Aorta (tissue), 5 donors: ENCODE measurements at regions not wholly inside any gene's neighbourhood (a gene's known extent, or its start where the extent isn't known, plus 50 kb on each side); places are given as distances from the start of the nearest gene placed in this dataset.
A peak's percentile ranks its signal among the peaks of the same experiment; 100 is the strongest.
"Not testable (repeated sequence)": the region's sequence is repeated elsewhere in the genome, so short reads cannot be mapped to it uniquely, and the experiment has no call there.

Source experiments
- ATAC-seq: fragments of 200-7000 bp; cut with Tn5 transposase; one replicate; pipeline ENCODE4 v1.9.1; 2022; ENCODE audit warnings: moderate library complexity; ENCODE audit not compliant: low FRiP score
- DNase-seq, 2 donors: peaks; one replicate each; pipeline ENCODE4 v3.0.0-alpha.2; 2020
- H3K27ac ChIP-seq, 2 donors: one replicate each; pipeline ENCODE4 v1.5.1; 2013; ENCODE audit warnings: low read length in 2 of 2, mild to moderate bottlenecking in 2 of 2, moderate library complexity in 2 of 2, control low read depth in 1 of 2, inconsistent platforms in 1 of 2, low read depth in 1 of 2
- H3K27me3 ChIP-seq, 2 donors: one replicate each; pipeline ENCODE4 v1.6.1; 2013; ENCODE audit warnings: control low read depth in 1 of 2, low read length in 1 of 2, mild to moderate bottlenecking in 1 of 2, moderate library complexity in 1 of 2; ENCODE audit not compliant: insufficient read depth in 2 of 2, control insufficient read depth in 1 of 2
- H3K36me3 ChIP-seq, 2 donors: one replicate each; pipeline ENCODE4 v1.6.1; 2013; ENCODE audit warnings: control low read depth in 1 of 2, low read length in 1 of 2, mild to moderate bottlenecking in 1 of 2; ENCODE audit not compliant: insufficient read depth in 2 of 2, control insufficient read depth in 1 of 2
- H3K4me1 ChIP-seq, 2 donors: one replicate each; pipeline ENCODE4 v1.6.1; 2013; ENCODE audit warnings: low read length in 2 of 2, control low read depth in 1 of 2, mild to moderate bottlenecking in 1 of 2, moderate library complexity in 1 of 2; ENCODE audit not compliant: insufficient read depth in 2 of 2, control insufficient read depth in 1 of 2
- H3K4me3 ChIP-seq, 2 donors: one replicate each; pipeline ENCODE4 v1.5.1; 2013; ENCODE audit warnings: low read length in 2 of 2, control low read depth in 1 of 2, mild to moderate bottlenecking in 1 of 2
- H3K9me3 ChIP-seq: one replicate; pipeline ENCODE4 v1.6.1; 2013; ENCODE audit warnings: mild to moderate bottlenecking, low read length; ENCODE audit not compliant: control insufficient read depth
- WGBS, 2 donors: extraction: QIAGEN DNeasy Blood & Tissue Kit; methylation state at CpG; one replicate each; pipeline ENCODE4 v1.1.7; 2013; 5-methylcytosine and 5-hydroxymethylcytosine counted together
- intact Hi-C, 2 donors: fragments of 100-400 bp; cut with DNase I; formaldehyde crosslinking; loops; one replicate each; pipeline versions ENCODE4 v1.14.2 to v1.15.0; 2022
- donor health status: healthy with polysubstance abuse.
- donor health status: Bipolar disorder and iron deficiency.
- donor health status: DM: no; HTN: no; CAD: no.
- donor health status: DM: no; HTN: no; CAD: no.
- donor health status: DM: yes; HTN: yes; CAD: no.

GRCh38 chr9:42931045-42931444, 747.6 kb downstream of the SPATA31A6 start:
- H3K4me3 ChIP-seq, H3K27ac ChIP-seq, DNase-seq, H3K27me3 ChIP-seq, intact Hi-C loops, ATAC-seq, H3K4me1 ChIP-seq, H3K9me3 ChIP-seq, H3K36me3 ChIP-seq: not testable (repeated sequence)
- 67 to 68% methylated on average over 4 to 5 of the region's 5 CpGs for WGBS, 2 donors

- H3K9me3 ChIP-seq, H3K27ac ChIP-seq, DNase-seq, H3K27me3 ChIP-seq, H3K4me1 ChIP-seq, ATAC-seq, H3K4me3 ChIP-seq, intact Hi-C loops, H3K36me3 ChIP-seq: not testable (repeated sequence)
- WGBS, 2 donors = 28 to 34% methylated on average over 2 of the region's 2 CpGs
These were observed 754.2 kb downstream of the SPATA31A6 start for GRCh38 chr9:42937583-42938235.

GRCh38 chr9:42947050-42947449, 763.6 kb downstream of the SPATA31A6 start:
- 72 to 78% methylated on average over 1 to 2 of the region's 4 CpGs for WGBS, 2 donors
- H3K27me3 ChIP-seq, H3K27ac ChIP-seq, H3K4me3 ChIP-seq, H3K4me1 ChIP-seq, H3K36me3 ChIP-seq, DNase-seq, intact Hi-C loops, H3K9me3 ChIP-seq: not testable (repeated sequence)
- peak; percentile 79 for ATAC-seq

- DNase-seq, intact Hi-C loops, H3K27ac ChIP-seq, ATAC-seq, H3K4me3 ChIP-seq, H3K9me3 ChIP-seq, H3K4me1 ChIP-seq, H3K36me3 ChIP-seq, H3K27me3 ChIP-seq: not testable (repeated sequence)
- WGBS, 2 donors = 6 to 27% methylated on average over 1 to 2 of the region's 2 CpGs
These were observed 767.8 kb downstream of the SPATA31A6 start for GRCh38 chr9:42951239-42951638.

GRCh38 chr9:42965155-42965554, 781.7 kb downstream of the SPATA31A6 start:
- H3K9me3 ChIP-seq, intact Hi-C loops, H3K36me3 ChIP-seq, H3K27ac ChIP-seq, H3K4me1 ChIP-seq, ATAC-seq, DNase-seq, H3K27me3 ChIP-seq, H3K4me3 ChIP-seq: not testable (repeated sequence)
- 54 to 63% methylated on average over 2 of the region's 2 CpGs for WGBS, 2 donors

GRCh38 chr9:42971872-42972271, 788.4 kb downstream of the SPATA31A6 start:
- intact Hi-C loops, ATAC-seq, DNase-seq, H3K4me1 ChIP-seq, H3K27ac ChIP-seq, H3K36me3 ChIP-seq, H3K4me3 ChIP-seq, H3K9me3 ChIP-seq, H3K27me3 ChIP-seq: not testable (repeated sequence)
- WGBS, 2 donors = 86 to 89% methylated on average over 4 to 10 of the region's 10 CpGs

GRCh38 chr9:42974725-42975124, 791.3 kb downstream of the SPATA31A6 start:
- H3K27ac ChIP-seq, H3K4me3 ChIP-seq, H3K36me3 ChIP-seq, H3K9me3 ChIP-seq, H3K4me1 ChIP-seq, DNase-seq, ATAC-seq, H3K27me3 ChIP-seq, intact Hi-C loops: not testable (repeated sequence)
- WGBS, 2 donors = 14% methylated on average over 19 to 31 of the region's 31 CpGs

- intact Hi-C loops, H3K4me3 ChIP-seq, H3K36me3 ChIP-seq, H3K27ac ChIP-seq, ATAC-seq, DNase-seq, H3K9me3 ChIP-seq, H3K27me3 ChIP-seq, H3K4me1 ChIP-seq: not testable (repeated sequence)
- WGBS, 2 donors = 87 to 90% methylated on average over 13 to 14 of the region's 14 CpGs
These were observed 801.3 kb downstream of the SPATA31A6 start for GRCh38 chr9:42984761-42985160.
